ENCODE measurements at regions not wholly inside any gene's neighbourhood (a gene's known extent, or its start where the extent isn't known, plus 50 kb on each side); places are given as distances from the start of the nearest gene placed in this dataset.

- Histone ChIP-seq H3K36me3 (ENCODE audit: insufficient read depth) (no peaks in the 10 kb centered on the region; the same call in 1 of the 2 replicates), H3K79me2 (replicated peaks; ENCODE audit: insufficient read depth) (no peaks in the 10 kb centered on the region), H4K20me1 (replicated peaks; ENCODE audit: insufficient read depth) (no peaks in the 10 kb centered on the region), H3K4me1 (ENCODE audit: insufficient read depth) (no peaks in the 10 kb centered on the region), H3K27ac (ENCODE audit: low read depth) (no peak overlapping the region), H2AFZ (no peak overlapping the region), H3K27me3 (ENCODE audit: insufficient read depth) (no peaks in the 10 kb centered on the region), H3F3A (replicated peaks; ENCODE audit: low read depth) (no peaks in the 10 kb centered on the region), H3K4me3 (no peak overlapping the region), H3K9me2 (ENCODE audit: insufficient read depth) (no peaks in the 10 kb centered on the region), H3K4me2 (no peak overlapping the region)
- H3K4me1 Mint-ChIP-seq: no peaks in the 10 kb centered on the region
- TF ChIP-seq EZH2phosphoT487 (IDR thresholded peaks at IDR 0.05; ENCODE audit: unreplicated experiment): no peak
- TF ChIP-seq NANOG (IDR thresholded peaks at IDR 0.05; ENCODE audit: borderline replicate concordance): no peak
- TF ChIP-seq, protein P1, sequence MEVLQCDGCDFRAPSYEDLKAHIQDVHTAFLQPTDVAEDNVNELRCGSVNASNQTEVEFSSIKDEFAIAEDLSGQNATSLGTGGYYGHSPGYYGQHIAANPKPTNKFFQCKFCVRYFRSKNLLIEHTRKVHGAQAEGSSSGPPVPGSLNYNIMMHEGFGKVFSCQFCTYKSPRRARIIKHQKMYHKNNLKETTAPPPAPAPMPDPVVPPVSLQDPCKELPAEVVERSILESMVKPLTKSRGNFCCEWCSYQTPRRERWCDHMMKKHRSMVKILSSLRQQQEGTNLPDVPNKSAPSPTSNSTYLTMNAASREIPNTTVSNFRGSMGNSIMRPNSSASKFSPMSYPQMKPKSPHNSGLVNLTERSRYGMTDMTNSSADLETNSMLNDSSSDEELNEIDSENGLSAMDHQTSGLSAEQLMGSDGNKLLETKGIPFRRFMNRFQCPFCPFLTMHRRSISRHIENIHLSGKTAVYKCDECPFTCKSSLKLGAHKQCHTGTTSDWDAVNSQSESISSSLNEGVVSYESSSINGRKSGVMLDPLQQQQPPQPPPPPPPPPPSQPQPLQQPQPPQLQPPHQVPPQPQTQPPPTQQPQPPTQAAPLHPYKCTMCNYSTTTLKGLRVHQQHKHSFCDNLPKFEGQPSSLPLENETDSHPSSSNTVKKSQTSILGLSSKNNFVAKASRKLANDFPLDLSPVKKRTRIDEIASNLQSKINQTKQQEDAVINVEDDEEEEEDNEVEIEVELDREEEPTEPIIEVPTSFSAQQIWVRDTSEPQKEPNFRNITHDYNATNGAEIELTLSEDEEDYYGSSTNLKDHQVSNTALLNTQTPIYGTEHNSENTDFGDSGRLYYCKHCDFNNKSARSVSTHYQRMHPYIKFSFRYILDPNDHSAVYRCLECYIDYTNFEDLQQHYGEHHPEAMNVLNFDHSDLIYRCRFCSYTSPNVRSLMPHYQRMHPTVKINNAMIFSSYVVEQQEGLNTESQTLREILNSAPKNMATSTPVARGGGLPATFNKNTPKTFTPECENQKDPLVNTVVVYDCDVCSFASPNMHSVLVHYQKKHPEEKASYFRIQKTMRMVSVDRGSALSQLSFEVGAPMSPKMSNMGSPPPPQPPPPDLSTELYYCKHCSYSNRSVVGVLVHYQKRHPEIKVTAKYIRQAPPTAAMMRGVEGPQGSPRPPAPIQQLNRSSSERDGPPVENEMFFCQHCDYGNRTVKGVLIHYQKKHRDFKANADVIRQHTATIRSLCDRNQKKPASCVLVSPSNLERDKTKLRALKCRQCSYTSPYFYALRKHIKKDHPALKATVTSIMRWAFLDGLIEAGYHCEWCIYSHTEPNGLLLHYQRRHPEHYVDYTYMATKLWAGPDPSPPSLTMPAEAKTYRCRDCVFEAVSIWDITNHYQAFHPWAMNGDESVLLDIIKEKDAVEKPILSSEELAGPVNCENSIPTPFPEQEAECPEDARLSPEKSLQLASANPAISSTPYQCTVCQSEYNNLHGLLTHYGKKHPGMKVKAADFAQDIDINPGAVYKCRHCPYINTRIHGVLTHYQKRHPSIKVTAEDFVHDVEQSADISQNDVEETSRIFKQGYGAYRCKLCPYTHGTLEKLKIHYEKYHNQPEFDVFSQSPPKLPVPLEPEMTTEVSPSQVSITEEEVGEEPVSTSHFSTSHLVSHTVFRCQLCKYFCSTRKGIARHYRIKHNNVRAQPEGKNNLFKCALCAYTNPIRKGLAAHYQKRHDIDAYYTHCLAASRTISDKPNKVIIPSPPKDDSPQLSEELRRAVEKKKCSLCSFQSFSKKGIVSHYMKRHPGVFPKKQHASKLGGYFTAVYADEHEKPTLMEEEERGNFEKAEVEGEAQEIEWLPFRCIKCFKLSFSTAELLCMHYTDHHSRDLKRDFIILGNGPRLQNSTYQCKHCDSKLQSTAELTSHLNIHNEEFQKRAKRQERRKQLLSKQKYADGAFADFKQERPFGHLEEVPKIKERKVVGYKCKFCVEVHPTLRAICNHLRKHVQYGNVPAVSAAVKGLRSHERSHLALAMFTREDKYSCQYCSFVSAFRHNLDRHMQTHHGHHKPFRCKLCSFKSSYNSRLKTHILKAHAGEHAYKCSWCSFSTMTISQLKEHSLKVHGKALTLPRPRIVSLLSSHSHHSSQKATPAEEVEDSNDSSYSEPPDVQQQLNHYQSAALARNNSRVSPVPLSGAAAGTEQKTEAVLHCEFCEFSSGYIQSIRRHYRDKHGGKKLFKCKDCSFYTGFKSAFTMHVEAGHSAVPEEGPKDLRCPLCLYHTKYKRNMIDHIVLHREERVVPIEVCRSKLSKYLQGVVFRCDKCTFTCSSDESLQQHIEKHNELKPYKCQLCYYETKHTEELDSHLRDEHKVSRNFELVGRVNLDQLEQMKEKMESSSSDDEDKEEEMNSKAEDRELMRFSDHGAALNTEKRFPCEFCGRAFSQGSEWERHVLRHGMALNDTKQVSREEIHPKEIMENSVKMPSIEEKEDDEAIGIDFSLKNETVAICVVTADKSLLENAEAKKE (CRISPR knock-in tag; IDR thresholded peaks at IDR 0.05): no peak
- TF ChIP-seq CREB1 (CRISPR knock-in tag; IDR thresholded peaks at IDR 0.05; ENCODE audit: low read depth): no peak
- no peak for TF ChIP-seq ETS1 (IDR thresholded peaks at IDR 0.05)
- no peak for TF ChIP-seq STAT1 (IDR thresholded peaks at IDR 0.05; ENCODE audit: unreplicated experiment)
- TF ChIP-seq REST (IDR thresholded peaks at IDR 0.05; ENCODE audit: unreplicated experiment): no peak
- no peak for TF ChIP-seq EZH2 (IDR thresholded peaks at IDR 0.05; ENCODE audit: low read depth, unreplicated experiment)
- TF ChIP-seq POLR2AphosphoS5 (IDR thresholded peaks at IDR 0.05; ENCODE audit: low read depth): no peak
- H3K27me3 Mint-ChIP-seq (ENCODE audit: insufficient read depth, low read depth, poor library complexity): peaks cover 3% of the 10 kb centered on the region
- peaks cover 38% of the 10 kb centered on the region for H3K36me3 Mint-ChIP-seq (ENCODE audit: low read depth)
- H3K9me3 Mint-ChIP-seq: peaks cover 91% of the 10 kb centered on the region
- H3K4me3 Mint-ChIP-seq: no peak overlapping the region
- ATAC-seq: no peak
- no peak overlapping the region for H3K27ac Mint-ChIP-seq
- no peak for DNase-seq (ENCODE audit: low spot score)
Measured at GRCh38 chr11:50098186-50098725, 65.6 kb downstream of the OR4C45 start.

All from GM23338 (cell line).